Upper lobe of left lung (tissue), 6 donors: ENCODE measurements at regions not wholly inside any gene's neighbourhood (a gene's known extent, or its start where the extent isn't known, plus 50 kb on each side); places are given as distances from the start of the nearest gene placed in this dataset.

Experiments
- ATAC-seq, 2 donors: fragments of 200-7000 bp; cut with Tn5 transposase; one replicate each; pipeline ENCODE4 v1.9.1; 2022; ENCODE audit warnings: mild to moderate bottlenecking in 2 of 2, moderate library complexity in 2 of 2; ENCODE audit not compliant: low FRiP score in 2 of 2
- DNase-seq, 2 donors: peaks; one replicate each; pipeline ENCODE4 v3.0.0-alpha.2; 2019 to 2020
- H3K27ac ChIP-seq, 4 donors: fragments of 200-600 bp; sonication (generic); one replicate each; pipeline ENCODE4 v1.5.1; 2016 to 2019
- H3K27me3 ChIP-seq, 4 donors: fragments of 200-600 bp; sonication (generic); one replicate each; pipeline ENCODE4 v1.5.1; 2017 to 2019
- H3K36me3 ChIP-seq, 4 donors: fragments of 200-600 bp; sonication (generic); one replicate each; pipeline ENCODE4 v1.5.1; 2016 to 2019
- H3K4me1 ChIP-seq, 4 donors: fragments of 200-600 bp; sonication (generic); one replicate each; pipeline ENCODE4 v1.5.1; 2018 to 2019
- H3K4me3 ChIP-seq, 4 donors: fragments of 200-600 bp; sonication (generic); one replicate each; pipeline ENCODE4 v1.5.1; 2017 to 2019; ENCODE audit warnings: mild to moderate bottlenecking in 2 of 4, moderate library complexity in 1 of 4
- H3K9me3 ChIP-seq, 4 donors: fragments of 200-600 bp; sonication (generic); one replicate each; pipeline ENCODE4 v1.5.1; 2018 to 2019
- CTCF ChIP-seq, 6 experiments: fragments of 450-650 bp in 4 of 6; fragments of 200-600 bp in 2 of 6; sonication (generic) in 2 of 6; IDR thresholded peaks; one replicate each; pipeline ENCODE4 v1.5.1; 2016 to 2019; ENCODE audit warnings: antibody characterized with exemption in 6 of 6
- EP300 ChIP-seq, 4 donors: sonication (generic); formaldehyde crosslinking; IDR thresholded peaks; one replicate each; pipeline ENCODE4 v1.5.1; 2017; ENCODE audit warnings: antibody characterized with exemption in 4 of 4, control low read depth in 2 of 4
- POLR2A ChIP-seq, 4 donors: fragments of 450-650 bp; IDR thresholded peaks; one replicate each; pipeline ENCODE4 v1.5.1; 2016 to 2017; ENCODE audit warnings: antibody characterized with exemption in 4 of 4, mild to moderate bottlenecking in 2 of 4
- POLR2AphosphoS5 ChIP-seq, 2 donors: sonication (generic); formaldehyde crosslinking; IDR thresholded peaks; one replicate each; pipeline ENCODE4 v1.5.1; 2017; ENCODE audit warnings: antibody characterized with exemption in 2 of 2
- WGBS, 2 donors: methylation state at CpG; one replicate each; pipeline ENCODE4 v1.1.5; 2017 to 2018; 5-methylcytosine and 5-hydroxymethylcytosine counted together
- donor health status: DM: no; HTN: no; CAD: no; lungs with moderate emphysema.
- donor health status: DM: no; HTN: yes; CAD: no; lungs with severe emphysema.

GRCh38 chr11:69372589-69373250 is 78.8 kb downstream of the MYEOV start:
- H3K27ac ChIP-seq = no peak overlapping the region
- peaks cover 0 to 7% (median 3%) of the 10 kb centered on the region in 4 donors for H3K9me3 ChIP-seq
- DNase-seq (peak; percentile 12 to 25), ATAC-seq (no peak)
- TF ChIP-seq POLR2AphosphoS5 (IDR thresholded peaks at IDR 0.05) = no peak
- TF ChIP-seq POLR2A (IDR thresholded peaks at IDR 0.05) = no peak
- TF ChIP-seq CTCF (IDR thresholded peaks at IDR 0.05) = no peak
- TF ChIP-seq EP300 (IDR thresholded peaks at IDR 0.05) = no peak
- no peaks in the 10 kb centered on the region for H3K36me3 ChIP-seq
- 91 to 93% methylated on average over 13 of the region's 13 CpGs for WGBS, 2 donors
- no peak overlapping the region for H3K4me3 ChIP-seq
- no peaks in the 10 kb centered on the region for H3K27me3 ChIP-seq
- H3K4me1 ChIP-seq = peaks cover 4 to 13% (median 8%) of the 10 kb centered on the region in 4 donors

DNA sequence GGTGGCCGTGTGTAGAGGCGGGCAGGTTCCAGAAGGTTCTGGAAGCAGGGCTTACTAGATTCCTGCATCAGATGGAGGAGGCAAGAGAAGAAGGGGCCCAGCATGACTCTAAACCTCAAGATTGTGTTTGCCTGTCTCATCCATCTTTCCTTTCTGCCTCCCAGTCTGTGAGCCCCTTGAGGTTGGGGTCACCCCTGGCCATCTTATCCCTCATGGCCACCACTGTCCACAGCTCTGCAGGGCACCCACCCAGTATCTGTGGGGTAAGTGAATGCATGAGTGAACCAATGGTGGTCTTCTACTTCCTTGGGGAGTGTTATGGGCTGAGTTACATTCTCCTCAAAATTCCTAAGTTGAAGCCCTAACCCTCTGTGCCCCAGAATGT is 79.3 kb downstream of the MYEOV start:
- no peaks in the 10 kb centered on the region for H3K27me3 ChIP-seq
- DNase-seq (no peak), ATAC-seq (no peak)
- no peaks in the 10 kb centered on the region for H3K36me3 ChIP-seq
- no peak overlapping the region for H3K27ac ChIP-seq
- TF ChIP-seq POLR2A (IDR thresholded peaks at IDR 0.05) (no peak), CTCF (IDR thresholded peaks at IDR 0.05) (no peak), EP300 (IDR thresholded peaks at IDR 0.05) (no peak), POLR2AphosphoS5 (IDR thresholded peaks at IDR 0.05) (no peak)
- H3K4me3 ChIP-seq = no peak overlapping the region
- WGBS, 2 donors = 87 to 96% methylated on average over 2 of the region's 2 CpGs
- peaks cover 0 to 7% (median 3%) of the 10 kb centered on the region in 4 donors for H3K9me3 ChIP-seq
- peaks cover 4 to 13% (median 8%) of the 10 kb centered on the region in 4 donors for H3K4me1 ChIP-seq

DNA sequence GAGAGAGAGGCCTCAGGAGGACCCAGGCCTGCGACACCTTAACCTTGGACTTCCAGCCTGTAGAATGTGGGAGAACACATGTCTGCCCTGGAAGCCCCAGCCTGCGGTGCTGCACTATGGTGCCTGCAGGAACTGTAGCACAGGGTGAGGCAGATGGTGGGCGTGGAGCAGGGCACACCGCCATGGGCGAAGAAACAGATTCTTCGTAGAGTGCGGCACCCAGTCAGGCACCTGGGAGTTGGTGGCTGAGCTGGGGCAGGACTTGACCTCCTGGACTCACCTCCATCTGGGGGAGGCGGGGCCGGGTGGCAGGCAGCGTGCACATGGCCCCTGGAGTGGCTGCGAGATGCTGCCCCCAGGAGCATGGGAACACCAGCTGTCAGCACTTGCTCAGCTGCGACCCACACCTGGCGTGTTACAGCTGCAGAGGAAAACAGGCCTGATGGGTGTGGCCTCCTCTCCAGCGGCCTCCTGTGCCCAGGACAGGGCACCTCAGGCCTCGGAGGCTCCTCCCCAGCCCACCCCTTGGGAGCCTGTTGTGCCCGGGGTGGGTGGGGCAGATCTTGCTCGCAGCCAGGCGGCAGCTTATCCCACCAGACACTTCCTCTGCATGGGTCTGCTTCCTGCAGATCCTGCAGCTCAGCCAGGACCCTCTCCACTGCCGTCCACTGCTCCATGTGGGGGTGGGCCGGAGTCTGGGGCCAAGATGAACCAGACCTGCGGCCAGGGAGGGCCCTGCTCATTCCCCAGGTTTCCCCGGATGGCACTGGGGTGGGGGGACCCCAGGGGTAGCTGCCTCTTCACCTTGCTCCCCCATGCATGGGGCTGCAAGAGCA is 80.4 kb downstream of the MYEOV start:
- 63 to 100% methylated on average over 1 to 15 of the region's 22 CpGs for WGBS, 2 donors
- Histone ChIP-seq H3K9me3 (peaks cover 0 to 3% (median 2%) of the 10 kb centered on the region in 4 donors), H3K36me3 (no peaks in the 10 kb centered on the region), H3K27ac (no peak overlapping the region), H3K4me1 (peaks cover 4 to 13% (median 8%) of the 10 kb centered on the region in 4 donors), H3K27me3 (no peaks in the 10 kb centered on the region), H3K4me3 (no peak overlapping the region)
- DNase-seq (peak; percentile 20 to 65), ATAC-seq (no peak)
- peak in 1 of 4 donors; percentile 16 for TF ChIP-seq EP300 (IDR thresholded peaks at IDR 0.05)
- no peak for TF ChIP-seq CTCF (IDR thresholded peaks at IDR 0.05)

- Histone ChIP-seq H3K36me3 (no peaks in the 10 kb centered on the region), H3K4me1 (peaks cover 4 to 13% (median 8%) of the 10 kb centered on the region in 4 donors), H3K27me3 (no peaks in the 10 kb centered on the region), H3K9me3 (no peaks in the 10 kb centered on the region), H3K4me3 (no peak overlapping the region), H3K27ac (no peak overlapping the region)
- peak in 1 of 2 donors; percentile 7 for DNase-seq
- TF ChIP-seq POLR2AphosphoS5 (IDR thresholded peaks at IDR 0.05) (no peak), CTCF (IDR thresholded peaks at IDR 0.05) (no peak), EP300 (IDR thresholded peaks at IDR 0.05) (no peak), POLR2A (IDR thresholded peaks at IDR 0.05) (no peak)
- 74% methylated on average over 4 of the region's 4 CpGs; no CpG with 5 or more reads in 1 of the 2 donors for WGBS, 2 donors
- ATAC-seq = no peak
These were observed 81.0 kb downstream of the MYEOV start for GRCh38 chr11:69374946-69375310.
